MG63 (cell line): ENCODE measurements at regions not wholly inside any gene's neighbourhood (a gene's known extent, or its start where the extent isn't known, plus 50 kb on each side); places are given as distances from the start of the nearest gene placed in this dataset.

Source experiments
- DNase-seq: peaks from one replicate; pipeline ENCODE4 v3.0.0-alpha.2; 2020
- H3K27me3 ChIP-seq: fragments of 250-450 bp; sonication (Bioruptor Pico); 2 replicates; pipeline ENCODE4 v1.5.1; 2020; ENCODE audit warnings: mild to moderate bottlenecking, moderate library complexity
- H3K36me3 ChIP-seq: fragments of 250-450 bp; sonication (Bioruptor Pico); 2 replicates; pipeline ENCODE4 v1.5.1; 2020; ENCODE audit warnings: mild to moderate bottlenecking, moderate library complexity
- H3K4me3 ChIP-seq: fragments of 250-450 bp; sonication (Bioruptor Pico); 2 replicates; pipeline ENCODE4 v1.5.1; 2020; ENCODE audit warnings: mild to moderate bottlenecking, moderate library complexity
- H3K9me3 ChIP-seq: fragments of 250-450 bp; sonication (Bioruptor Pico); 2 replicates; pipeline ENCODE4 v1.5.1; 2020; ENCODE audit warnings: mild to moderate bottlenecking, moderate library complexity

DNA sequence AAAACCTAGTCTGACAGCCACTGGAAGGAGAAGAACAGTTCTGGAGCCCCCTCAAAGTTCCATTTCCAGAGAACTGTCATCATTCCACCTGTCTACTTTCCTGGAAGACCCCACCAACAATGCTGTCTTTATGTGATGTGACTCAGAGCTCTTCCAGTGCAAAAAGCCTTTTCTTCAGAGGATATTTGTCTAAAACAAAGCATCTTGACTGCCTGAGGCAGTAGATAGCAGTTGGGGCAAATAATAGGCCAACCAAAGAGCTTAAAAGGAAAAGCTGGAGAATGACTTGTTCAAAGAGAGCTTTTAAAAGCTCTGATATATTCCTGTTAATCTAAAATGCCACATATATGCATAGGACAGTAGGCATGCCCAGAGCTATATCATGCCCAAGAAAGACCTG, 62.6 kb downstream of the MIS18A start:
- DNase-seq = no peak
- H3K4me3 ChIP-seq = no peak overlapping the region
- H3K27me3 ChIP-seq = peaks cover 3% of the 10 kb centered on the region; the same call in 1 of the 2 replicates
- H3K36me3 ChIP-seq = no peaks in the 10 kb centered on the region
- no peaks in the 10 kb centered on the region for H3K9me3 ChIP-seq

- peaks cover 3% of the 10 kb centered on the region; the same call in 1 of the 2 replicates for H3K27me3 ChIP-seq
Measured at GRCh38 chr21:32215306-32215685, 63.6 kb downstream of the MIS18A start.

GRCh38 chr21:32214654-32215305, 64.1 kb downstream of the MIS18A start:
- H3K9me3 ChIP-seq = no peaks in the 10 kb centered on the region
- H3K36me3 ChIP-seq = no peaks in the 10 kb centered on the region
- peaks cover 3% of the 10 kb centered on the region; the same call in 1 of the 2 replicates for H3K27me3 ChIP-seq
- H3K4me3 ChIP-seq = no peak overlapping the region
- DNase-seq = no peak

More at GRCh38 chr21:32215306-32215685, 63.6 kb downstream of the MIS18A start:
- DNase-seq = no peak
- H3K36me3 ChIP-seq = no peaks in the 10 kb centered on the region
- H3K9me3 ChIP-seq = no peaks in the 10 kb centered on the region
- no peak overlapping the region for H3K4me3 ChIP-seq

DNA sequence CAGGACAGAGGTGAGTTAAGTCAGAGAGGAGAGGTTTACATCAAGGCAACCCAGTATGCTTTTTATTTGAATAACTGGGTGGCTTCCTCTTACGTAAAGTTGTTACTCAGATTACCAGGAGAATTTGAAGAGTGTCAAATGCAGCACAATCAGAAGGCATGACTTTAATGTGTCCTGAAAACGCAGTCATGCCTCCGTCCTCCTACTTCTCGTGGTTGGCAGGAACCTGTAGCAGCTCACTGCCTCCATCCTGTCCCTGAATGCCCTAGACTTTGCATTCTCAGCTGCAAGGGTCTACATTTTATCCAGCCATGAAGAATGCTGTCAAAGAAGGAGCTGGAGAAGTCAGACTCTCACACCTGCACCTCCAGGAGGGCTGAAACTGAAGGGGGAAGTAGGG, 66.7 kb downstream of the MIS18A start:
- no peaks in the 10 kb centered on the region for H3K36me3 ChIP-seq
- H3K9me3 ChIP-seq = no peaks in the 10 kb centered on the region
- no peak for DNase-seq
- H3K4me3 ChIP-seq = no peak overlapping the region
- no peaks in the 10 kb centered on the region for H3K27me3 ChIP-seq

DNA sequence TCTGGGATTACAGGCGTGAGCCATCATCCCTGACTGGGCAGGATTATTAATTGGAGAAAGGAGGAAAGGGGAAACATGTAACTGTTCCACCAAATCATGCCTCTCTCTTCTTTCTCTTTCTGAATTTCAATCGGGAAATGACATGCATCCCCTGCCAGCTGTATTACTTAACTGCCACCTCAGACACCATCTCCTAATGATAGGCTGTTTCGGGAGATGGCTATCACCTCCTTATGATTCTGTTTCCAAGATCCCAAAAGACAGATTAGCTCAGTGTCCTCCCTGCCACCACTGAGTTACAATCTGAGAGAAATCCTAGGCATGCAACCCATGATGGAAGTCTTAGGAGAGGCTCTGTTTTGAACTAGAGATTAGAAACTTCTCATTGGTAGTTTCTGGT, 67.5 kb downstream of the MIS18A start:
- H3K36me3 ChIP-seq = no peaks in the 10 kb centered on the region
- no peak for DNase-seq
- H3K4me3 ChIP-seq = no peak overlapping the region
- H3K27me3 ChIP-seq = no peaks in the 10 kb centered on the region
- H3K9me3 ChIP-seq = no peaks in the 10 kb centered on the region

GRCh38 chr21:32209580-32209979, 69.3 kb downstream of the MIS18A start:
- H3K27me3 ChIP-seq = no peaks in the 10 kb centered on the region
- H3K9me3 ChIP-seq = no peaks in the 10 kb centered on the region
- DNase-seq = no peak
- no peaks in the 10 kb centered on the region for H3K36me3 ChIP-seq
- H3K4me3 ChIP-seq = no peak overlapping the region

DNA sequence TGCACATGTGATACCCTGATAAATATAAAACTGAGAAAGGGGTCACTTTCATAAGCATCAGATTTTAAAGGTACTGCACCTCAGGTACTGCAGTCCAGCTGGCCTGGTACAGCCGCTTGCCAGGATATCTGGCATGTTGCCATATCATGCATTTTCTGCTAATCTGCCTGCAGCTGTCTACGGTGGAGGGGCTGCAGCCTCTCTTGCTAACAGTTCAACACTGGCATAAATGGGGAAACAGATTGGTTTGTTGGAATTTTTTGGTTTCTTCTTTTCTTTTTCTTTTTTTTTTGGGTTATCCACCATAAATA, 71.5 kb downstream of the MIS18A start:
- no peaks in the 10 kb centered on the region for H3K27me3 ChIP-seq
- no peaks in the 10 kb centered on the region for H3K9me3 ChIP-seq
- DNase-seq = no peak
- no peak overlapping the region for H3K4me3 ChIP-seq
- H3K36me3 ChIP-seq = no peaks in the 10 kb centered on the region

DNA sequence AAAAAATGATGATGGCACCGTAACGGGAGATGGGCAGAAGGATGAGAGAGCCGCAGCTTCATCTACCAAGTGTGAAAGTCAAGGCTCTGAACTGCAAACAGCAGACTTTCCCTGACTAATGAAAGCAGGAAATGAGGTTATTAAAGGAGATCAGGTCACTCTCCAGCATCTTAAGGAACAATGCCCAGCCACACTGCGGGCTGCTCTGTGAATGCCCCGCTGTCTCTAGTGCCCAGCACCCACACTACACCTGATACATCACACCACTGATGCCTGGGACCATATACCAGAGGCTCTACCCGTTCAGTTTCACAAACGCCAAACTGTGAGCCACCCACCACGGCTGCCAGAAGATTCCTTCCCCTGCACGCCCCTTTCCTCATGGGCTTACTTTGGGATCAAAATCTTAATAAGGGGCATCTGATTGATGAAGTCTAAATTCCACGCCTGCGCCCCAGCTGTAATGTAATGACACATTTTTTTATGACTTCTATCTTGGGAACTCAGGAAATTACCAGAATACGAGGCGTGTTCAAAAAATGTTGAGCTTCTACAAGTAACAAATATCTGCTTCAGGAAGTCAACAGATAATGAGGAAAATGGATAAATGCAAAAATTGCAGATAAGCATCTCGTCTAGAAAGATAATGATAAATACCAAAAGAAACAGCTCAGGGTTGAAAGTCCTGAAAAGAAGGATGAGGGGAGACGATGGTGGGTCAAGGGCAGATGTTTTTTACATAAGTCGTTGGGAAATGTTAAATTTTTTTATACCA, 72.0 kb downstream of the MIS18A start:
- H3K27me3 ChIP-seq = no peaks in the 10 kb centered on the region
- no peaks in the 10 kb centered on the region for H3K36me3 ChIP-seq
- H3K4me3 ChIP-seq = no peak overlapping the region
- no peak for DNase-seq
- no peaks in the 10 kb centered on the region for H3K9me3 ChIP-seq

DNA sequence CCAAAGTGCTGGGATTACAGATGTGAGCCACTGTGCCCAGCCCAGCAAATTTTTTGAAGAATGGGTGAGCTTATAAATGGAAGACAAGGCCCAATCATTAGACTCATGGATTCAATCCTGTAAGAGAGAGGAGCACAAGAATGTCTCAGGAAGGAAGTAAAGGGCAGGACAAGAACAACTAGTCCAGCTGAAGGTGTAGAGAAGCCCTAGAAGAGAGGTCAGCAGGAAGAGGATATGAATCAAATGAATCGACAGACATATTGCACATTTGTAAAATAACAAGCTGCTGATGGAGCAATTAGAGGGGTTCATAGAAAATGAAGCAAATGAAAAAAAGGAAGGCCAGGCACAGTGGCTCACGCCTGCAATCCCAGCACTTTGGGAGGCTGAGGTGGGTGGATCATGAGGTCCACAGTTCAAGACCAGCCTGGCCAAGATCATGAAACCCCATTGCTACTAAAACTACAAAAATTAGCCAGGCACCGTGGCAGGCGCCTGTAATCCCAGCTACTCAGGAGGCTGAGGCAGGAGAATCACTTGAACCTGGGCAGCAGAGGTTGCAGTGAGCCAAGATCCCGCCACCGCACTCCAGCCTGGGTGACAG, 74.9 kb downstream of the MIS18A start:
- no peaks in the 10 kb centered on the region for H3K9me3 ChIP-seq
- no peaks in the 10 kb centered on the region for H3K27me3 ChIP-seq
- no peak overlapping the region for H3K4me3 ChIP-seq
- no peaks in the 10 kb centered on the region for H3K36me3 ChIP-seq
- DNase-seq = no peak

DNA sequence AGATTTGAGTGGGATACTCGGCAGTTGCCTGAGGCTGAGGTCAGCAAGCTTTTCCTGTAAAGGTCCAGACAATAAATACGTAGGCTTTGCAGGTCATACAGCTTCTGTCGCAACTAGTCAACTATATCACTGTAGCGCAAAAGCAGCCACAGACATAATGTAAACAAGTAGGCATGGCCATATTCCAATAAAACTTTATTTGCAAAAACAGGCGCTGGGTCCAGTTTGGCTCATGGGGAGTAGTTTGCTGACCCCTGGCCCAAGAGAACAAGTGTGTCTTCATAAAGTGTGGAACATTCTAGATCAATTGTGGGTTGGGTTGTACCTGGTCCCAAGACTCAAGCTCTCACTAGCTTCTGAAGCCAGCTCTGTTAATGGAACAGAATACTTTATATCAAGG, 78.8 kb downstream of the MIS18A start:
- H3K27me3 ChIP-seq = no peaks in the 10 kb centered on the region

DNA sequence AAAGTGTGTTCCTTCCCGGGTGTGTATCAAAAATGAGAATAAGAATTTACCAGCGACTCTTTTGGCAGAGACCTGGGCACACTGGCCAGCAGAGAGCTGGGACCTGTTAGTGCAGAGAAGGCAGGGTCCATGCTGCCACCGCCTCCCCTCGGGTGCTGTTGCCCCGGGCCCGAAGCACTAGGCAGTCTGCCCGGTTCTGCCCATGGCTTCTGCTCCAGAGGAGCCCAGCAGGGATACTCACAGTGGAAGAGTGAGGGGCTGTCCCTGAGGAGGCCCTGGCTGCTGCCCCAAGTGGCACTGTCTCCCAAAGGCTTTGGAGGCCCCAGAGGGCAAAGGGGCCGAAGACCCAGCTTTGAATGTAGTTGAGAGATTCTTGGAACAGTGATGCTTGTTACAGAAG, 80.5 kb downstream of the MIS18A start:
- no peaks in the 10 kb centered on the region for H3K9me3 ChIP-seq
- no peak overlapping the region for H3K4me3 ChIP-seq
- H3K36me3 ChIP-seq = no peaks in the 10 kb centered on the region
- no peak for DNase-seq
- H3K27me3 ChIP-seq = no peaks in the 10 kb centered on the region

More for the DNA sequence above, 78.8 kb downstream of the MIS18A start:
- no peaks in the 10 kb centered on the region for H3K36me3 ChIP-seq
- no peaks in the 10 kb centered on the region for H3K9me3 ChIP-seq
- DNase-seq = no peak
- no peak overlapping the region for H3K4me3 ChIP-seq

- no peaks in the 10 kb centered on the region for H3K36me3 ChIP-seq
- H3K4me3 ChIP-seq = no peak overlapping the region
- H3K9me3 ChIP-seq = no peaks in the 10 kb centered on the region
- DNase-seq = no peak
- no peaks in the 10 kb centered on the region for H3K27me3 ChIP-seq
Measured at GRCh38 chr21:32197896-32198295, 81.0 kb downstream of the MIS18A start.

DNA sequence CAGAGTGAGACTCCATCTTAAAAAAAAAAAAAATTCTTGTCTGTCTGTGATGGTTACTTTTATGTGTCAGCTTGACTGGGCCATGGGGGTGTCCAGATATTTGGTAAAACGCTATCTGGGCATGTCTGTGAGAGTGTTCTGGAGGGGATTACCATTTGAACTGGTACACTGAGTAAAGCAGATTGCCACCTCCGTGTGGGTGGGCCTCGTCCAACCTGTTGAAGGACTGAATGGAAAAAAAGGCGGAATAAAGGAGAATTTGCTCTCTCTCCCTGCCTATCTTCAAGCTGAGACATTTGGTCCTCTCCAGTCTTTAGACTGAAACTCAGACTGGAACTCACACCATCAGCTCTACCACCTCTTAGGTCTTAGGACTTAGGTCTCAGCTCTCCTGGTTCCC, 82.8 kb downstream of the MIS18A start:
- no peaks in the 10 kb centered on the region for H3K36me3 ChIP-seq
- H3K9me3 ChIP-seq = no peaks in the 10 kb centered on the region
- H3K27me3 ChIP-seq = no peaks in the 10 kb centered on the region
- H3K4me3 ChIP-seq = no peak overlapping the region
- DNase-seq = no peak

- Histone ChIP-seq H3K36me3 (no peaks in the 10 kb centered on the region), H3K4me3 (no peak overlapping the region), H3K27me3 (no peaks in the 10 kb centered on the region), H3K9me3 (no peaks in the 10 kb centered on the region)
- no peak for DNase-seq
Measured at GRCh38 chr21:32193098-32193465, 85.8 kb downstream of the MIS18A start.

GRCh38 chr21:32192291-32193097, 86.4 kb downstream of the MIS18A start:
- DNase-seq = no peak
- Histone ChIP-seq H3K27me3 (no peaks in the 10 kb centered on the region), H3K4me3 (no peak overlapping the region), H3K36me3 (no peaks in the 10 kb centered on the region), H3K9me3 (no peaks in the 10 kb centered on the region)

DNA sequence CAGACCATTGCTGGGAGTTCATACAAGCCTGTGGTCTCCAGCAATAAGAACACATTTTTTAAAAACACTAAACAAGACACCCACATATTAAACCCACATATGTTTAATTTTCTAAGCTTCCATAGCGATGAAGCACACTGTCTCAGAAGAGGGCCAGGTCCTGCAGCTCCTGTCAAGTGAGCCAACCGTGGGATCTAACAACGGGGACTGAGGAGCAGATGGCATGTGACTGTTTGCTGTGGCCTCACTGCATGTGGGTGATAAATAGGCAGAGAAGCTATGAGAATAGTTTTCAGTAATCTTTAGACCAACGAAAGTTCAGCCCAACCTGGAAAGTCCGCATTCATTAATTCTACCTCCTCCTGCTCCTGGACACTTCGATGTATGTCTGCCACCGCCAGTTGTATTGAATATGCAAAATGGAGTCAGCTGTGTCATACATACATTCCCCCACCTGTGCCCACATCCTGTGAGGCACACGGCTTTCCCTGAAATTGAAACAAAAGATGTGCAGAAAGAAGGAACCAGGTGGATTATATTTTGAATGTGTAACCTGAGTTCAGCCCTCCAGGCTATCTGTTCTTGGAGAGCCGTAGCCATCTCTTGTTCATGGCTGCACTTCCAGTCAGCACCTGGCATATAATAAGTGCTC, 88.2 kb downstream of the MIS18A start:
- Histone ChIP-seq H3K36me3 (no peaks in the 10 kb centered on the region), H3K4me3 (no peak overlapping the region), H3K27me3 (no peaks in the 10 kb centered on the region), H3K9me3 (no peaks in the 10 kb centered on the region)
- DNase-seq = no peak
